Astrocyte (in vitro differentiated cells and primary cell): ENCODE measurements at regions not wholly inside any gene's neighbourhood (a gene's known extent, or its start where the extent isn't known, plus 50 kb on each side); places are given as distances from the start of the nearest gene placed in this dataset.

ENCODE experiments used
- DNase-seq: peaks from one replicate; pipeline ENCODE4 v3.0.0-alpha.2; 2010; ENCODE audit warnings: low read depth
- FAIRE-seq: peaks from 2 replicates; lab custom pipeline; 2011; peaks lifted over from hg19 to GRCh38; lab: Jason Lieb, UNC
- H2AFZ ChIP-seq: 2 replicates; pipeline ENCODE4 v1.6.0; 2012; ENCODE audit warnings: low read depth, low read length, inconsistent platforms
- H3K27ac ChIP-seq: 2 replicates; pipeline ENCODE4 v1.5.1; 2011; ENCODE audit warnings: low read depth, low read length, inconsistent platforms
- H3K27me3 ChIP-seq: 2 replicates; pipeline ENCODE4 v1.6.0; 2011; ENCODE audit warnings: low read length, inconsistent platforms; ENCODE audit not compliant: insufficient read depth
- H3K36me3 ChIP-seq: 2 replicates; pipeline ENCODE4 v1.5.1; 2011; ENCODE audit warnings: low read length, inconsistent platforms; ENCODE audit not compliant: insufficient read depth
- H3K4me1 ChIP-seq: 2 replicates; pipeline ENCODE4 v1.5.1; 2011; ENCODE audit warnings: low read length, inconsistent platforms; ENCODE audit not compliant: insufficient read depth
- H3K4me2 ChIP-seq: 2 replicates; pipeline ENCODE4 v1.6.0; 2012; ENCODE audit warnings: low read length, inconsistent platforms
- H3K4me3 ChIP-seq: 2 replicates; pipeline ENCODE4 v1.5.1; 2011; ENCODE audit warnings: low read depth, mild to moderate bottlenecking, low read length, inconsistent platforms; ENCODE audit not compliant: insufficient read depth
- H3K79me2 ChIP-seq: 2 replicates; pipeline ENCODE4 v1.6.0; 2012; ENCODE audit warnings: mild to moderate bottlenecking, low read length, inconsistent platforms; ENCODE audit not compliant: insufficient read depth
- H3K9ac ChIP-seq: 2 replicates; pipeline ENCODE4 v1.6.0; 2012; ENCODE audit warnings: mild to moderate bottlenecking, low read length, inconsistent platforms
- H3K9me3 ChIP-seq: 2 replicates; pipeline ENCODE4 v1.5.1; 2012; ENCODE audit warnings: low read depth, mild to moderate bottlenecking, low read length, inconsistent platforms; ENCODE audit not compliant: insufficient read depth
- H4K20me1 ChIP-seq: 2 replicates; pipeline ENCODE4 v1.6.0; 2012; ENCODE audit warnings: low read length, inconsistent platforms; ENCODE audit not compliant: insufficient read depth
- H3K27ac Mint-ChIP-seq: one replicate; pipeline ENCODE4 v1.8.0; 2021; ENCODE audit warnings: mild to moderate bottlenecking, mixed read lengths; ENCODE audit not compliant: unreplicated experiment
- H3K27me3 Mint-ChIP-seq: one replicate; pipeline ENCODE4 v1.8.0; 2021; ENCODE audit warnings: low read depth, mixed read lengths; ENCODE audit not compliant: unreplicated experiment
- H3K36me3 Mint-ChIP-seq: one replicate; pipeline ENCODE4 v1.8.0; 2021; ENCODE audit warnings: low read depth, mixed read lengths; ENCODE audit not compliant: unreplicated experiment
- H3K4me1 Mint-ChIP-seq: one replicate; pipeline ENCODE4 v1.8.0; 2021; ENCODE audit warnings: low read depth, mixed read lengths; ENCODE audit not compliant: unreplicated experiment
- H3K4me3 Mint-ChIP-seq: one replicate; pipeline ENCODE4 v1.8.0; 2021; ENCODE audit warnings: mild to moderate bottlenecking, moderate library complexity, mixed read lengths; ENCODE audit not compliant: unreplicated experiment
- H3K9me3 Mint-ChIP-seq: one replicate; pipeline ENCODE4 v1.8.0; 2021; ENCODE audit warnings: mild to moderate bottlenecking, mixed read lengths; ENCODE audit not compliant: unreplicated experiment
- EZH2 ChIP-seq: IDR thresholded peaks from 2 replicates; pipeline ENCODE4 v1.6.1; 2012; ENCODE audit warnings: mild to moderate bottlenecking, low read length, inconsistent platforms; ENCODE audit not compliant: insufficient read depth
- TF ChIP-seq, protein P1 (sequence below): IDR thresholded peaks from 2 replicates; pipeline ENCODE4 v1.5.1; 2011; ENCODE audit warnings: low read depth, mild to moderate bottlenecking, inconsistent platforms, low read length, moderate library complexity; ENCODE audit not compliant: insufficient read depth

DNA sequence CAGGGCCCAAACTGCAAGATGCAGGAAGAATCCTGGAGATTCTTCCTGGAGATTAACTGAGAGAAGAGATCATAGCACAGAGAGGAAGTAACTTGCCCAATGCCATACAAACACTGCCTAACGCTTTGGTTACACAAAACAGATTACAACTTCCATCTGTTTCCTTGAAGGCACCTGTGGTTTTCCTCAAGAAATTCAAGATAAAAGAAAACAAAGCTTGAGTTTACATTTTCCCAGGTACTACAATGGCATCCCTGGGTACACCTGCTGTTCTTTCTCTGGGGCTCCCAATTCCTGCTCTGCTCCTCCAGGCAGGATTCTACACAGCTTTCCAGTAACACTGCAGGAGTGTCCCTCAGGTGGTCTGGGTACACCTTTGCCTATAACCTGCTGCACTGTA, 781.9 kb upstream of the ID2 start:
- H3K9ac ChIP-seq, result no peak overlapping the region
- H3K4me1 ChIP-seq, result no peaks in the 10 kb centered on the region
- no peaks in the 10 kb centered on the region for H3K27me3 ChIP-seq
- no peak overlapping the region for H3K4me3 ChIP-seq
- no peaks in the 10 kb centered on the region for H3K79me2 ChIP-seq
- peaks cover 4% of the 10 kb centered on the region for H3K27me3 Mint-ChIP-seq
- no peaks in the 10 kb centered on the region for H4K20me1 ChIP-seq
- no peak overlapping the region for H3K27ac ChIP-seq
- no peak overlapping the region for H3K27ac Mint-ChIP-seq
- peaks cover 4% of the 10 kb centered on the region for H3K9me3 Mint-ChIP-seq
- no peak for TF ChIP-seq EZH2
- TF ChIP-seq, protein P1, sequence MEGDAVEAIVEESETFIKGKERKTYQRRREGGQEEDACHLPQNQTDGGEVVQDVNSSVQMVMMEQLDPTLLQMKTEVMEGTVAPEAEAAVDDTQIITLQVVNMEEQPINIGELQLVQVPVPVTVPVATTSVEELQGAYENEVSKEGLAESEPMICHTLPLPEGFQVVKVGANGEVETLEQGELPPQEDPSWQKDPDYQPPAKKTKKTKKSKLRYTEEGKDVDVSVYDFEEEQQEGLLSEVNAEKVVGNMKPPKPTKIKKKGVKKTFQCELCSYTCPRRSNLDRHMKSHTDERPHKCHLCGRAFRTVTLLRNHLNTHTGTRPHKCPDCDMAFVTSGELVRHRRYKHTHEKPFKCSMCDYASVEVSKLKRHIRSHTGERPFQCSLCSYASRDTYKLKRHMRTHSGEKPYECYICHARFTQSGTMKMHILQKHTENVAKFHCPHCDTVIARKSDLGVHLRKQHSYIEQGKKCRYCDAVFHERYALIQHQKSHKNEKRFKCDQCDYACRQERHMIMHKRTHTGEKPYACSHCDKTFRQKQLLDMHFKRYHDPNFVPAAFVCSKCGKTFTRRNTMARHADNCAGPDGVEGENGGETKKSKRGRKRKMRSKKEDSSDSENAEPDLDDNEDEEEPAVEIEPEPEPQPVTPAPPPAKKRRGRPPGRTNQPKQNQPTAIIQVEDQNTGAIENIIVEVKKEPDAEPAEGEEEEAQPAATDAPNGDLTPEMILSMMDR, result no peak
- H3K4me2 ChIP-seq, result no peak overlapping the region
- H3K4me1 Mint-ChIP-seq, result no peaks in the 10 kb centered on the region
- H3K36me3 ChIP-seq, result no peaks in the 10 kb centered on the region
- DNase-seq, result no peak
- H2AFZ ChIP-seq, result no peak overlapping the region
- FAIRE-seq, result no peak
- H3K4me3 Mint-ChIP-seq, result no peak overlapping the region
- no peaks in the 10 kb centered on the region for H3K9me3 ChIP-seq
- no peaks in the 10 kb centered on the region for H3K36me3 Mint-ChIP-seq

DNA sequence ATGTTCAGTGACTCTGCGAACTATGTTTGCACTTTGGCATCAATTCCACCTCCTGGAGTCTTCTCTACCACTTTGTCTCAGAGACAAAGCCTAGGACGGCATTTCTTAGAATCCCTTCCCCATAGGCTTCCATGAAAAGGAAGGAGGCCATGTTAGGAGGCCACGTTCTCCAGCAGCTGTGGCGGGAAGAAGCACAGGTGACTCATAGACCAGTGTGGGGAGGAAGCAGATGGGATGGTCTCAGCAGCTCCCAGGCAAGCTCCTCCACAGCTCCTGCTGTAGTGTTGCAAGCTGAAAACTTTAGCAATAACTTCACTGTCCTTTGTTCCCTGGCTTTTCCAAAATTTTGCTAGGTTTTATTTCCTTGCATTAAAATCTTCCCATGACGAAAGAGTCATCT, 781.3 kb upstream of the ID2 start:
- Histone ChIP-seq H2AFZ (no peak overlapping the region), H3K36me3 (no peaks in the 10 kb centered on the region), H3K4me1 (no peaks in the 10 kb centered on the region), H3K27me3 (no peaks in the 10 kb centered on the region), H3K79me2 (no peaks in the 10 kb centered on the region), H4K20me1 (no peaks in the 10 kb centered on the region), H3K9me3 (no peaks in the 10 kb centered on the region), H3K4me2 (no peak overlapping the region), H3K9ac (no peak overlapping the region), H3K4me3 (no peak overlapping the region), H3K27ac (no peak overlapping the region)
- Mint-ChIP-seq H3K36me3 (no peaks in the 10 kb centered on the region), H3K27me3 (peaks cover 2% of the 10 kb centered on the region), H3K4me3 (no peak overlapping the region), H3K27ac (no peak overlapping the region), H3K9me3 (peaks cover 4% of the 10 kb centered on the region), H3K4me1 (no peaks in the 10 kb centered on the region)
- FAIRE-seq (no peak), DNase-seq (no peak)
- TF ChIP-seq, protein P1, result no peak
- TF ChIP-seq EZH2, result no peak

DNA sequence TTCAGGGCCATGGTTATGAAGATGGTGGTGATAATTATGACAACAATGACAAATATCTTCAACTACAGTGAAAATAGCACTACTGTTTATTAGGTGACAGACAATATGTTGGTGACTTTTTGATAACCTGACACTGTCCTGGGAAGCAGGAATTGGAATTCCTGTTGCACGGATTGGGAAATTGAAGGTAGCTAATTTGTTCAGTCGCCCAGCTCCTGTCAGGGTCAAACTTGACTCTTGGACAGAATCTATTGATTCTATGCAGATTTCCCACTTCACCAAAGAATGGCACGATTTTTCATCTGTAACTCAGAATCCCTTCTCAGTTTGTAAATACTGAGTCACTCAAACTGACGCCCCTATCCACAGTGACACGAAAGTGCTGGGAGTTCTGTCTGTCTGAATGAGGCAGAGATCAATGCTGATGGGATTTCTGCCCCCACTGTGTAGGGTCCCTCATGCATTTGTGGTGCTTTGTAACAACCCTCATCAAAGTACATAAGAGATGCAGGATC, 779.5 kb upstream of the ID2 start:
- H3K27me3 ChIP-seq, result no peaks in the 10 kb centered on the region
- no peak overlapping the region for H3K9ac ChIP-seq
- no peaks in the 10 kb centered on the region for H3K79me2 ChIP-seq
- no peak overlapping the region for H3K4me3 ChIP-seq
- H3K27ac ChIP-seq, result no peak overlapping the region
- no peaks in the 10 kb centered on the region for H3K36me3 Mint-ChIP-seq
- no peaks in the 10 kb centered on the region for H4K20me1 ChIP-seq
- H3K4me1 Mint-ChIP-seq, result no peaks in the 10 kb centered on the region
- H3K4me1 ChIP-seq, result no peaks in the 10 kb centered on the region
- TF ChIP-seq, protein P1, result no peak
- no peak for TF ChIP-seq EZH2
- FAIRE-seq (no peak), DNase-seq (no peak)
- H3K27me3 Mint-ChIP-seq, result peaks cover 2% of the 10 kb centered on the region
- peaks cover 4% of the 10 kb centered on the region for H3K9me3 Mint-ChIP-seq
- H2AFZ ChIP-seq, result no peak overlapping the region
- no peaks in the 10 kb centered on the region for H3K9me3 ChIP-seq
- H3K4me3 Mint-ChIP-seq, result no peak overlapping the region
- no peak overlapping the region for H3K27ac Mint-ChIP-seq
- H3K4me2 ChIP-seq, result no peak overlapping the region
- no peaks in the 10 kb centered on the region for H3K36me3 ChIP-seq
